Natural killer cell (primary cell): ENCODE measurements at regions not wholly inside any gene's neighbourhood (a gene's known extent, or its start where the extent isn't known, plus 50 kb on each side); places are given as distances from the start of the nearest gene placed in this dataset.

Source experiments
- ATAC-seq, 3 donors: fragments of 150-1000 bp in 2 of 3; fragments of 200-7000 bp in 1 of 3; cut with Tn5 transposase; 1 replicate in 1 of 3; 2 replicates in 2 of 3; pipeline ENCODE4 v1.10.0; 2021; ENCODE audit warnings: mild to moderate bottlenecking in 2 of 3, moderate library complexity in 2 of 3
- DNase-seq, 2 donors: peaks; one replicate each; pipeline versions ENCODE4 v3.0.0 to v3.0.0-alpha.2; 2013 to 2021; ENCODE audit warnings: mixed read lengths in 1 of 2
- H3K27ac ChIP-seq: one replicate; pipeline ENCODE4 v1.5.1; 2013; ENCODE audit warnings: mild to moderate bottlenecking, low read length
- H3K27me3 ChIP-seq: one replicate; pipeline ENCODE4 v1.6.1; 2013; ENCODE audit warnings: low read length; ENCODE audit not compliant: control insufficient read depth, insufficient read depth
- H3K36me3 ChIP-seq: one replicate; pipeline ENCODE4 v1.6.1; 2013; ENCODE audit warnings: low read length; ENCODE audit not compliant: control insufficient read depth, insufficient read depth
- H3K4me1 ChIP-seq: one replicate; pipeline ENCODE4 v1.6.1; 2013; ENCODE audit warnings: low read length; ENCODE audit not compliant: control insufficient read depth, insufficient read depth
- H3K4me3 ChIP-seq: one replicate; pipeline ENCODE4 v1.5.1; 2013; ENCODE audit warnings: low read length
- H3K9me3 ChIP-seq: one replicate; pipeline ENCODE4 v1.6.1; 2013; ENCODE audit warnings: low read length; ENCODE audit not compliant: control insufficient read depth, insufficient read depth
- H3K27ac Mint-ChIP-seq, 2 donors: one replicate each; pipeline ENCODE4 v1.8.0; 2022; ENCODE audit warnings: mild to moderate bottlenecking in 2 of 2, mixed read lengths in 2 of 2, moderate library complexity in 1 of 2
- H3K27me3 Mint-ChIP-seq, 2 donors: one replicate each; pipeline ENCODE4 v1.8.0; 2022; ENCODE audit warnings: low read depth in 2 of 2, mixed read lengths in 2 of 2
- H3K36me3 Mint-ChIP-seq: one replicate; pipeline ENCODE4 v1.8.0; 2022; ENCODE audit warnings: mixed read lengths
- H3K4me1 Mint-ChIP-seq, 2 donors: one replicate each; pipeline ENCODE4 v1.8.0; 2022; ENCODE audit warnings: mixed read lengths in 2 of 2
- H3K4me3 Mint-ChIP-seq: one replicate; pipeline ENCODE4 v1.8.0; 2022; ENCODE audit warnings: mild to moderate bottlenecking, moderate library complexity, mixed read lengths
- H3K9me3 Mint-ChIP-seq, 2 donors: one replicate each; pipeline ENCODE4 v1.8.0; 2022; ENCODE audit warnings: mixed read lengths in 2 of 2
- WGBS: methylation state at CpG from one replicate; pipeline ENCODE4 v1.1.7; 2013; ENCODE audit warnings: missing lambda C conversion rate; ENCODE audit not compliant: insufficient coverage; 5-methylcytosine and 5-hydroxymethylcytosine counted together
- intact Hi-C: fragments of 100-400 bp; cut with micrococcal nuclease; formaldehyde crosslinking; loops from one replicate; pipeline ENCODE4 v1.14.2; 2022
- TF ChIP-seq, protein P1 (sequence below): fragments of 200-600 bp; IDR thresholded peaks from one replicate; pipeline ENCODE4 v1.8.0; 2022; ENCODE audit warnings: antibody characterized with exemption

DNA sequence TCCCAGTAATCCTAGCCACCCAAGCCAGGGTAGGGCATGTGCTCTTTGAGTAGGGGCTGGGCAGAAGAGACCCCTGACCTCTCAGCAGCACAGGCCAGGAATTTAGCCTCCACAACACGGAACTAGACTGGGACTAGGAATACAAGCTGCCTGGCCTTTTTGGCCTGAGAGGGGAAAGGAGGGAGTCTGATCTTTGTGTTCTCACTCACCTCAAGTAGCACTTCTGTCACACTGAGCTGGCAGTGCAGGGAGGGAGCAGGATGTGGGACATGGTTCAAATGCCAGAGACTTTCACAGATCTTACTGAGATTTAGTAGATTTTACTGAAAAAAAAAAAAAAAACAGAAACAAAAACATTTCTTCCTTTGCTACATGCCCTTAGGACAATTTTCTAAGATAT lies 395.2 kb downstream of the CMPK2 start:
- Mint-ChIP-seq H3K36me3 (no peaks in the 10 kb centered on the region), H3K4me1 (no peaks in the 10 kb centered on the region), H3K27ac (no peak overlapping the region), H3K27me3 (no peaks in the 10 kb centered on the region), H3K9me3 (peaks cover 3 to 4% of the 10 kb centered on the region in 2 donors), H3K4me3 (no peak overlapping the region)
- Histone ChIP-seq H3K4me1 (no peaks in the 10 kb centered on the region), H3K36me3 (no peaks in the 10 kb centered on the region), H3K4me3 (no peak overlapping the region), H3K9me3 (no peaks in the 10 kb centered on the region), H3K27me3 (no peaks in the 10 kb centered on the region), H3K27ac (no peak overlapping the region)
- ATAC-seq (no peak), DNase-seq (no peak)
- intact Hi-C loops: no loop called here
- WGBS: 60% methylated on average over 1 of the region's 1 CpG
- TF ChIP-seq, protein P1, sequence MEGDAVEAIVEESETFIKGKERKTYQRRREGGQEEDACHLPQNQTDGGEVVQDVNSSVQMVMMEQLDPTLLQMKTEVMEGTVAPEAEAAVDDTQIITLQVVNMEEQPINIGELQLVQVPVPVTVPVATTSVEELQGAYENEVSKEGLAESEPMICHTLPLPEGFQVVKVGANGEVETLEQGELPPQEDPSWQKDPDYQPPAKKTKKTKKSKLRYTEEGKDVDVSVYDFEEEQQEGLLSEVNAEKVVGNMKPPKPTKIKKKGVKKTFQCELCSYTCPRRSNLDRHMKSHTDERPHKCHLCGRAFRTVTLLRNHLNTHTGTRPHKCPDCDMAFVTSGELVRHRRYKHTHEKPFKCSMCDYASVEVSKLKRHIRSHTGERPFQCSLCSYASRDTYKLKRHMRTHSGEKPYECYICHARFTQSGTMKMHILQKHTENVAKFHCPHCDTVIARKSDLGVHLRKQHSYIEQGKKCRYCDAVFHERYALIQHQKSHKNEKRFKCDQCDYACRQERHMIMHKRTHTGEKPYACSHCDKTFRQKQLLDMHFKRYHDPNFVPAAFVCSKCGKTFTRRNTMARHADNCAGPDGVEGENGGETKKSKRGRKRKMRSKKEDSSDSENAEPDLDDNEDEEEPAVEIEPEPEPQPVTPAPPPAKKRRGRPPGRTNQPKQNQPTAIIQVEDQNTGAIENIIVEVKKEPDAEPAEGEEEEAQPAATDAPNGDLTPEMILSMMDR: no peak

DNA sequence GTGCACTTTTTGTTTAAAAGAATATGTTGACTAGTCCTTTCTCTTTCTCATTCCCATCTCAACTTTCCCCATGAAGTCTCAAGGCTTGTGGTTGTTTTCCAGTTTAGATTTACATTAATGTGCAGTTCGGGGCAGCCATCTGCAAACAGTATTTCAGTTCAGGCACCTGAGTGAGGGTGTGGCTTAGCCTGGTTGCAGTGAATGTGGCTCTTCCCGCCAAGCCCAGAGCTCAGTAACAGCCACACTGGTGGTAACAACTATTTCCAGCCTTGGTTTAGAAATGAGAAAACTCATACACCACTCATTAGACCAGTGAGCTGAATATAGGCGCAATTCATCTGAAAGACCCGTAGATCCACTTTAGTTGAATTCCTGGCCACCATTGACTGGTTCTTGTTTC lies 394.3 kb downstream of the CMPK2 start:
- no peak overlapping the region for H3K4me3 Mint-ChIP-seq
- Histone ChIP-seq H3K27me3 (no peaks in the 10 kb centered on the region), H3K4me3 (no peak overlapping the region), H3K9me3 (no peaks in the 10 kb centered on the region), H3K4me1 (no peaks in the 10 kb centered on the region), H3K36me3 (no peaks in the 10 kb centered on the region), H3K27ac (no peak overlapping the region)
- intact Hi-C loops: no loop called here
- 88% methylated on average over 4 of the region's 4 CpGs for WGBS
- no peak for DNase-seq
- peaks cover 3 to 4% of the 10 kb centered on the region in 2 donors for H3K9me3 Mint-ChIP-seq
- no peaks in the 10 kb centered on the region for H3K4me1 Mint-ChIP-seq
- no peak for ATAC-seq
- TF ChIP-seq, protein P1: no peak
- H3K36me3 Mint-ChIP-seq: no peaks in the 10 kb centered on the region
- H3K27me3 Mint-ChIP-seq: no peaks in the 10 kb centered on the region
- no peak overlapping the region for H3K27ac Mint-ChIP-seq

DNA sequence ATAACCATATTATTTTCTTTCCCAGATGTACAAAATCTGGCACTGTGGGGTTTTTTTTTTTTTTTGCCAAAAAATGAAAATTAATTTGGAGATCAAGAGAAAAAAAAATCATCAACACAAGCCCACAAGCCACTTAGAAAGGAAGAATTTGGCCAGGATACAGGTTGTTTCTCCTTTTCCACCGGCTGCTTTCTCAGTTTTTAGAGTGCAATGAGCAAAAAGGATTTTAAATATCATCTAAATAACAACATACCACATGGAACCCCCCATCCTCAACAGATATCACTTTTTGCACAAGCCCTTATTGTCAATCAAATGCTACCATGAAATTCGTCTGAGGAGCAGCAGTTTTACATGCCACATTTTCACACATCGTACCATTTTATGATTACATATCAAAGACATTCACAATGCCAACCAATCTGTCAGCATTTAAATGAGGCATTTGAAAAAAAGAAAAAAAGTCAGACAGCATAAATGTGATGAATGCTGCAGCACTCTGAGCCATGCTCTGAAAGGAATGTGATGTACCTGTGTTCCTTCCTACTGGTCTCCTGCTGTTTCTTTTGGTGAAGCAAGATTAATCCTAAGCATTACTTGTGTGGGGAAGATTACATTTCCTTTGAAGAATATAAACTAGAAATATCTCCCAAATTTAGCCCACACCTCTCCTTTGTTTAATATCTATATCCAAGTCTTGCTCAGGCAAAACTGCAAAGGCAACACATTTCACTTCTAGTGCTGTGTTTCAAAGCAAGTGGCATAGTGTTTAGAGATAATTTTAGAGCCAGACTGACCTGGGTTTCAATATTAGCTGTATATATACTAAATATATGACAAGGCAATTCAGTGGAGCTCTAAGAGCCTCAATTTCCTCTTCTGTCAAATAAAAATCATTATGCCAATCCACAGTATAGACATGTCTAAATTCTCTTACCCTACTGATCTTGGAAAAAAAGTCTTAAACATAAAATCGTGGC lies 391.3 kb downstream of the CMPK2 start:
- Mint-ChIP-seq H3K27me3 (no peaks in the 10 kb centered on the region), H3K9me3 (peaks cover under 1% of the 10 kb centered on the region in 2 donors), H3K4me1 (no peaks in the 10 kb centered on the region), H3K4me3 (no peak overlapping the region), H3K36me3 (no peaks in the 10 kb centered on the region), H3K27ac (no peak overlapping the region)
- Histone ChIP-seq H3K4me1 (no peaks in the 10 kb centered on the region), H3K27me3 (no peaks in the 10 kb centered on the region), H3K36me3 (no peaks in the 10 kb centered on the region), H3K9me3 (peaks cover 3% of the 10 kb centered on the region), H3K4me3 (no peak overlapping the region), H3K27ac (no peak overlapping the region)
- no peak for ATAC-seq
- 46% methylated on average over 3 of the region's 4 CpGs for WGBS
- intact Hi-C loops: no loop called here
- no peak for DNase-seq
- TF ChIP-seq, protein P1: no peak
